Muscle layer of duodenum (tissue), 2 donors: ENCODE measurements at regions not wholly inside any gene's neighbourhood (a gene's known extent, or its start where the extent isn't known, plus 50 kb on each side); places are given as distances from the start of the nearest gene placed in this dataset.
"Not testable (repeated sequence)": the region's sequence is repeated elsewhere in the genome, so short reads cannot be mapped to it uniquely, and the experiment has no call there.

Source experiments
- H3K27ac ChIP-seq: one replicate; pipeline ENCODE4 v1.7.0; 2013; ENCODE audit warnings: mild to moderate bottlenecking, low read length
- H3K27me3 ChIP-seq: one replicate; pipeline ENCODE4 v1.7.0; 2013; ENCODE audit warnings: low read depth, mild to moderate bottlenecking, control low read depth, low read length
- H3K36me3 ChIP-seq, 2 donors: one replicate each; pipeline ENCODE4 v1.7.0; 2013; ENCODE audit warnings: low read length in 2 of 2, control low read depth in 1 of 2, mild to moderate bottlenecking in 1 of 2; ENCODE audit not compliant: insufficient read depth in 2 of 2, control insufficient read depth in 1 of 2
- H3K4me1 ChIP-seq, 2 donors: one replicate each; pipeline ENCODE4 v1.7.0; 2013; ENCODE audit warnings: low read length in 2 of 2, mild to moderate bottlenecking in 2 of 2, control low read depth in 1 of 2, moderate library complexity in 1 of 2; ENCODE audit not compliant: insufficient read depth in 2 of 2, control insufficient read depth in 1 of 2
- H3K4me3 ChIP-seq, 2 donors: one replicate each; pipeline ENCODE4 v1.7.0; 2013; ENCODE audit warnings: low read length in 2 of 2, low read depth in 1 of 2, mild to moderate bottlenecking in 1 of 2
- H3K9me3 ChIP-seq, 2 donors: one replicate each; pipeline ENCODE4 v1.7.0; 2013; ENCODE audit warnings: low read length in 2 of 2, control low read depth in 1 of 2, mild to moderate bottlenecking in 1 of 2; ENCODE audit not compliant: control insufficient read depth in 1 of 2
- donor health status: healthy.

DNA sequence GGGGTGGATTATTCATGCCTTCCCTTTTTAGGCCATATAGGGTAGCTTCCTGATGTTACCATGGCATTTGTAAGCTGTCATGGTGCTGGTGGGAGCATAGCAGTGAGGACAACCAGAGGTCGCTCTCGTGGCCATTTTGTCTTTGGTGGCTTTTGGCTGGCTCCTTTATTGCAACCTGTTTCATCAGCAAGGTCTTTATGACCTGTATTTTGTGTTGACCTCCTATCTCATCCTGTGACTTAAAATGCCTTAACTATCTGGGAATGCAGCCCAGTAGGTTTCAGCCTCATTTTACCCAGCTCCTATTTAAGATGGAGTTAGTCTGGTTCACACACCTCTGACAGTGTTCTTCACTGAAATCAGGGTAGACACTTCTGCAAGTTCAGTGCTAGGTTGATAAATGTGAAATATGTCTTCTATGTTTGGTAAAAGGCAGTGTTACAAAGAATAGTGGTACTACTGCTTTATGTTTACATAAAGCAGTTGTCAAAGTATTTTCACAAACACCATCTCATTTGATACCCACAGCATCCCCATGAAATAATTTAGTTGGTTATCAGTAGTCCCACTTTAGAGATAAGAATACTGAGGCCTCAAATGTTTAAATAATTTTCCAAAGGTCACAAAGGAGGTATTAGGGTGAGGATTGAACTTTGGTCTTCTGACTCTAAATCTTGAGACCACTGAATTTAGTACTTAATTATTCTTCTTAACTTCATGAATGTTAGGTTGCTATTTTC, 77.1 kb upstream of the C4orf54 start:
- H3K36me3 ChIP-seq = no peaks in the 10 kb centered on the region
- no peaks in the 10 kb centered on the region for H3K4me1 ChIP-seq
- no peak overlapping the region for H3K4me3 ChIP-seq
- no peak overlapping the region for H3K27ac ChIP-seq
- no peaks in the 10 kb centered on the region for H3K27me3 ChIP-seq
- peaks cover 0 to 3% of the 10 kb centered on the region in 2 donors for H3K9me3 ChIP-seq

DNA sequence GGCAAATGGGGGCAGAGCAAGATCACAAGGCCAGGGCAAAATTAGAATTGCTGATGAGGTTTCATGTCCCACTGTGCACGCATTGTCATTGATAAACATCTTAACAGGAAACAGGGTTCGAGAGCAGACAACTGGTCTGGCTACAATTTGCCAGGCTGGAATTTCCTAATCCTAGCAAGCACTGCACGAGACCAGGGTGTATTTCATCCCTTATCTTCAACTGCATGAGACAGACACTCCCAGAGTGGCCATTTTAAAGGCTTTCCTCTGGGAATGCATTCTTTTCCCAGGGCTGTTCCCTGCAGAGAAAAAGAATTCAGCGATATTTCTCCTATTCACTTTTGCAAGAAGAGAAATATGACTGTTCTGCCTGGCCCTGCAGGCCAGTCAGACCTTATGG, 75.8 kb upstream of the C4orf54 start:
- H3K4me1 ChIP-seq, H3K27ac ChIP-seq, H3K27me3 ChIP-seq, H3K36me3 ChIP-seq, H3K9me3 ChIP-seq, H3K4me3 ChIP-seq: not testable (repeated sequence)

DNA sequence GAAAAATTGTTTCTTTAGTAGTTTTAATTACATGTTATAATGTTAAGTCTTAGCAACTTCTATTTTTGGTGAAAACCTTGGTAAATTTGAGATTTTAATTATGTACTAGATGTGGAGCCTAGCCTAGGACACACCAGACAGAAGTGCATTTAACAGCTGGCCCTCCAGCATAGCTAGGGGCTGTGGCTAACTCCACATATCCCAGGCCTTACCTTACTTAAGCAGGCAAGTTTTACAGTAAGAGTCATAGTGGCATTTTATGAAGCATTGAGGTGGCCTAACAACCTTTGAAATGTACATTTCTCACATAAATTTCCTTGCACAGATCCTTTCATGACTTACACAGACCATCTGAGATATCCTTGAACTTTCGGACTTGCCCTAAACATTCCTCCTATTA, 71.6 kb upstream of the C4orf54 start:
- Histone ChIP-seq H3K9me3 (no peaks in the 10 kb centered on the region), H3K27ac (no peak overlapping the region), H3K36me3 (no peaks in the 10 kb centered on the region), H3K4me1 (peaks cover 0 to 5% of the 10 kb centered on the region in 2 donors), H3K4me3 (no peak overlapping the region), H3K27me3 (no peaks in the 10 kb centered on the region)

DNA sequence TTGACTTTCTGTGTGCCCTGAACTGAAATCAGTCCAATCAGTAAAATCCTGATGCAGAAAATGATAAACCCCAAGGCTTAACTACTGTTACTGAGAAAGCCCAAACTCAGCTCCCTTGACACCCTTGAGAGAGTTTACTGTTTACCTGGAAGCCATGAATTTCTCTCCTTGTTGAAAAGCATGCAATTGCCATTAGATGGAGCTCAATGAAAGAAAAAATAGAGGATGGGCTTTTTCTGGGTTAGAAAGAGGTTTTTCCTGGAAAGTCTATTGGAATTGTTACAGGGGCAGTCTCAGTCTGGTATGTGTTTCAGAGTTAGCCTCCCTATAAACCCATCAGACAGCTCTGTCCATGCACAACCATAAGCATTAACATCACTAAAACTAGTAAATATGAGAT, 66.4 kb upstream of the C4orf54 start:
- Histone ChIP-seq H3K4me1 (peaks cover 5 to 18% of the 10 kb centered on the region in 2 donors), H3K9me3 (no peaks in the 10 kb centered on the region), H3K4me3 (no peak overlapping the region), H3K36me3 (no peaks in the 10 kb centered on the region), H3K27ac (no peak overlapping the region), H3K27me3 (no peaks in the 10 kb centered on the region)

DNA sequence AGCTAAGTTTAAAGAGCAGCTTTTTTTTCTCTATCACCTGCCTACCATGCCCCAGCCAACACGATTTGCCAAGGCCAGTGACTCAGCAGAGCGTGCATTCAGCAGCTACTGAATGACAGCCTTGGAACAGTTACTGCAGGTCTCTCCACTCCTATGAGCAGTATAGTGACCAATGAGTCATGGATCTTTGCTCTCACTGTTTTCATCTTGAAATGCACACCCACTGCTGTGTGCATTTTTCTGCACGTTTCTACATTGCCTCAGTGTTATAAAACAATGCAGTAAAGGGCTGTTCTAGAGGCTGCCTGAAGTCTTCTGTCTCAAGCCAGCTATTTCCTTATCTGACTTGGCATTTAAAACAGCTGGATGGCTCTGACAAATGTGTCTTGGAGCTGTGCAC, 66.0 kb upstream of the C4orf54 start:
- H3K27ac ChIP-seq = no peak overlapping the region

DNA sequence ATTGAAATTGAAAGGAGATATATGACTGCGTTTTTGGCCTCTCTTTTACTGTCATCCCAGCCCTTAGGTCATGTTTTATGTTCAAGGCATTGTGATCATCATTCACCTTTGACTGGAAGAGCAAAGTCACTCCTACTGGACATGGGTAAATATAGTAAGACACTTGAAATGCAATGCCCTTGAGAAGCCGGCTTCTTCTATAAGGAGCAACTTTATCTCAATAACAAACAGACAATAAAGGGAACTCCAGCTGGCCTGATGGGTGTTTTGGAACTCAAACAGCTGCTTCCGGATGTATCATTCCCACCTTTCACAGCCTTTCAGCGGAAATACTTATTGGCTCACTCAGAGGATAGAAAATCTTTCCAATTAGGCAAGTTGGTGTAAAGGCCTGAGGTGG, 65.1 kb upstream of the C4orf54 start:
- H3K36me3 ChIP-seq = no peaks in the 10 kb centered on the region
- H3K4me1 ChIP-seq = peaks cover 5 to 18% of the 10 kb centered on the region in 2 donors
- no peak overlapping the region for H3K4me3 ChIP-seq
- no peaks in the 10 kb centered on the region for H3K27me3 ChIP-seq
- no peaks in the 10 kb centered on the region for H3K9me3 ChIP-seq
- peak overlapping the region; percentile 12 for H3K27ac ChIP-seq

More for the DNA sequence above, 66.0 kb upstream of the C4orf54 start:
- Histone ChIP-seq H3K27me3 (no peaks in the 10 kb centered on the region), H3K4me3 (no peak overlapping the region), H3K36me3 (no peaks in the 10 kb centered on the region), H3K4me1 (peaks cover 5 to 18% of the 10 kb centered on the region in 2 donors), H3K9me3 (no peaks in the 10 kb centered on the region)

DNA sequence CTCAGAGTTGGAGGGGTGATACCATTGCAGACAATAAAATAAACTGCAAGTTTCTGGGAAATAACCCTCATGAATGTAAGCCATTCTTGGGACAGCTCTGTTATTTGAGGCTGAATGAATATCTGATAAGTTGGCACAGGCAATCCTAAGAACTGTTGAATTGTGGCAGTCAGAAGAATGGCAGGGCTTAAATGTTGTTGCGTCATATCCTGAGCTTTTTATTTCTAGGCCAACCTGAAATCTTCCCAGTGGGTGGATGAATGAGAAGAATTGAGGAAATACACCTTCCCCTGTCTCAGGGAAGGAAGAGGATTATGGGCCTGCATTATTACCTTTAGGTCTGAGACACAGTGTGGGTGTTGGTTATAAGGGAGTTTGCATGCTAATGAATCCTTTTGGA, 64.4 kb upstream of the C4orf54 start:
- Histone ChIP-seq H3K4me3 (no peak overlapping the region), H3K36me3 (no peaks in the 10 kb centered on the region), H3K27ac (peak overlapping the region; percentile 12), H3K4me1 (peaks cover 5 to 19% of the 10 kb centered on the region in 2 donors), H3K9me3 (no peaks in the 10 kb centered on the region), H3K27me3 (no peaks in the 10 kb centered on the region)

DNA sequence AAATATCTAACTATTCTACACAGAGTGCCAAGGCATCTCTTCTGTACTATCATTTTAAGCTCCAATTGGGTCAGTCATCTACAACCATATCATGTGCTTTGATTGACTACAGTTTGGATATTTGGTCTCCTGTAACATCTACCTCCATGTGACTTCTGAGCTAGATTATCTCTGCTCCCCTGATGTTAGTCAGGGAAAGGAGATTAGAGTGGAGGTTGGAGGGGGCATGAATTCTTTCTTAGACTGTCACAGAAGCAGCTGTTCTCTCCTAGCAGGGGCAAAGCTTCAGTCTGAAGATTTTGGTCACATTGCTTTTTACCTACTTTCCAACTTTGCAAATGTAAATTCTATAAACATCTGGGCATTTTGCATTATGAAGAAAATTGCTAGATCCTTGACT, 62.6 kb upstream of the C4orf54 start:
- Histone ChIP-seq H3K4me1 (peaks cover 5 to 26% of the 10 kb centered on the region in 2 donors), H3K27ac (no peak overlapping the region), H3K27me3 (no peaks in the 10 kb centered on the region), H3K36me3 (no peaks in the 10 kb centered on the region), H3K4me3 (no peak overlapping the region), H3K9me3 (no peaks in the 10 kb centered on the region)

DNA sequence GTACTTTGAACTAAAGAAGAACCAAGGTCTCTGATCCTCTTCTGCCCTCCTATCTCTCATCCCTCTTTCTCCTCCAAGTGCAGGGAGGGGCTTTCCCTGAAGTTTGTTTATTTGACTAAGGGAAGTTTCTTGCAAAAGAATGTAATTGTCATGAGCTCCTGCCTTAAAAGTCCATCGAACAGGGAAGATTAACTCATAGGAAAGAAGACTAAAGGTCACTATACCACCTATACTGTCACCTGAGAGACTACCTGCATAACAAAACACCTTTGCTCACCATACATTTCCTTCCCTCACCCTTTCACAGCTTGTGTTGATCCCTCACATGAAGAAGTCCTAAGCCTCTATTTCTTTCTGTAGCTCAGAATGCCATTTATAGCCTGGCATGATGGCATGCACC, 59.4 kb upstream of the C4orf54 start:
- H3K27ac ChIP-seq = no peak overlapping the region
- H3K4me3 ChIP-seq = no peak overlapping the region
- H3K27me3 ChIP-seq = no peaks in the 10 kb centered on the region

DNA sequence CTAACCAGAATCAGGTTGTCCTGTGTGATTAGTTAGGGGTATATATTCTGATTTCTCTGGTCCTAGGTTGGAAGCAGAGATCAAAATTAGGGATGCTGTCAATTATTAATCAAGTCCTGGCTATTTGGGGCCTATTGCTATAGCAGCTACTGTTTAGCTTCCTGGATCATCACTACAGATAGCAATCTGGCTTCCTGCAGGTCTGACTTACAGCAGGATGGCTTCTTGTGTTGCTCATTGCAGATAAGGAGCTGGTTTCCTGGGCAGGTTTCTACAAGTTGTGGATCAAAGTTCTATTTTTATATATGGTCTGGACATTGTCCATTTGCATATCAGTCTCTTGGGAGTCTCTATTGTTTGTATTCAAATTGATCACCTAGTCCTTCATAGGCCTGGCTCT, 57.7 kb upstream of the C4orf54 start:
- Histone ChIP-seq H3K27ac (no peak overlapping the region), H3K4me3 (no peak overlapping the region), H3K4me1 (peaks cover 0 to 7% of the 10 kb centered on the region in 2 donors), H3K9me3 (no peaks in the 10 kb centered on the region), H3K36me3 (no peaks in the 10 kb centered on the region), H3K27me3 (no peaks in the 10 kb centered on the region)

More for the DNA sequence above, 59.4 kb upstream of the C4orf54 start:
- H3K9me3 ChIP-seq = no peaks in the 10 kb centered on the region
- peaks cover 0 to 7% of the 10 kb centered on the region in 2 donors for H3K4me1 ChIP-seq
- H3K36me3 ChIP-seq = no peaks in the 10 kb centered on the region

DNA sequence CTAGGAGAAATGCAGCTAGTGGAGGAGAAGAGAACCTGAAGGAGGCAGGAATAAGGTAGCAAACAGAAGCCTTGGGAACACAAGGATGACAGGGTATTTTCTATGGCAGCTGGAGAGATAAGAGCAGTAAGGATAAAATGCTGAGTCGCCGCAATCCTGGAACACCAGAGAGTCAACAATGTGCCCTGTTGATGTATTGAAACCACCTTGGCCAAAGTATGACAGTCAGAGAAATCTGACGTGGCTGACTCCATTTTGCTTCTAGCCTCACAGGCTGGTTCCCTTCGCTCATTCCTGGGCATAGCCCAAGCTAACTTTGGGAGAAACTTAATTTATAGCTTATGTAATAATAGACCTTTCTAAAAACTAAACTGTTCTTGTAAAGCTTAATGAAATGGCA, 56.6 kb upstream of the C4orf54 start:
- Histone ChIP-seq H3K36me3 (no peaks in the 10 kb centered on the region), H3K27ac (no peak overlapping the region), H3K27me3 (no peaks in the 10 kb centered on the region), H3K4me1 (peaks cover 0 to 7% of the 10 kb centered on the region in 2 donors), H3K4me3 (no peak overlapping the region), H3K9me3 (no peaks in the 10 kb centered on the region)

DNA sequence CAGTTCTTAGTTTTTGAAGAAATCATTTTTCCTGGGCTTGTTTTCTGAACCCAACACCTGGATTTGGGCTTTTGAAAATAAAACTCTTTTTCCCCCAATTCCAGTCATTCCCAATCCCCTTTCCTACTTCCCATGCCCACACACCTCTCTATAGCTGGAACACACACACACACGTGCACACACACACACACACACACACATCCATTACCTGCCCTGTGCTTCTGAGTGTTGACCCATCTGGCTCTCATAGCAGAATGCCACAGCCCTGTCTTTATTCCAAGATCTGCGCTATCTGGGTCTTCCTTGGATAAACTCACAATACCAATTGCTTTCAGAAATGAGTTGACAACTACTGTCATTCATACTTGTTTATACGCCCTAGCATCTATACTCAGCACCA, 54.9 kb upstream of the C4orf54 start:
- Histone ChIP-seq H3K36me3 (no peaks in the 10 kb centered on the region), H3K27me3 (no peaks in the 10 kb centered on the region), H3K9me3 (no peaks in the 10 kb centered on the region), H3K4me1 (peaks cover 0 to 7% of the 10 kb centered on the region in 2 donors), H3K4me3 (no peak overlapping the region), H3K27ac (no peak overlapping the region)
